MCF 10A (cell line): ENCODE measurements at regions not wholly inside any gene's neighbourhood (a gene's known extent, or its start where the extent isn't known, plus 50 kb on each side); places are given as distances from the start of the nearest gene placed in this dataset.

Experiments used
- BruUV-seq: library from RNA; stranded (reverse); fragments of 400-500 nt; replicated peaks from 2 replicates; lab custom pipeline; 2021; lab: Mats Ljungman, UMichigan
- CTCF ChIA-PET: fragments of 300-600 bp; sonication (Branson Sonifier 250); formaldehyde crosslinking; extraction: SDS; loops from one replicate; lab custom pipeline; 2021; ENCODE audit warnings: antibody characterized with exemption, inconsistent platforms; lab: Yijun Ruan, JAX
- POLR2A ChIA-PET: fragments of 300-600, 350-650 bp; sonication (Branson Sonifier 250); formaldehyde crosslinking; extraction: SDS; loops from one replicate; lab custom pipeline; 2020; ENCODE audit warnings: antibody characterized with exemption, inconsistent platforms; lab: Yijun Ruan, JAX
- DNase-seq: peaks from one replicate; pipeline ENCODE4 v3.0.0-alpha.2; 2018; ENCODE audit not compliant: unreplicated experiment
- H3K27ac Mint-ChIP-seq: one replicate; pipeline ENCODE4 v1.8.0; 2022; ENCODE audit warnings: mild to moderate bottlenecking, low read depth, mixed read lengths; ENCODE audit not compliant: unreplicated experiment
- H3K27me3 Mint-ChIP-seq: one replicate; pipeline ENCODE4 v1.8.0; 2022; ENCODE audit warnings: mixed read lengths; ENCODE audit not compliant: insufficient read depth, unreplicated experiment
- H3K36me3 Mint-ChIP-seq: one replicate; pipeline ENCODE4 v1.8.0; 2022; ENCODE audit warnings: mild to moderate bottlenecking, moderate library complexity, mixed read lengths; ENCODE audit not compliant: insufficient read depth, unreplicated experiment
- H3K4me1 Mint-ChIP-seq: one replicate; pipeline ENCODE4 v1.8.0; 2022; ENCODE audit warnings: mixed read lengths; ENCODE audit not compliant: insufficient read depth, unreplicated experiment
- H3K4me3 Mint-ChIP-seq: one replicate; pipeline ENCODE4 v1.8.0; 2022; ENCODE audit warnings: mild to moderate bottlenecking, moderate library complexity, mixed read lengths; ENCODE audit not compliant: unreplicated experiment
- H3K9me3 Mint-ChIP-seq: one replicate; pipeline ENCODE4 v1.8.0; 2022; ENCODE audit warnings: mixed read lengths; ENCODE audit not compliant: unreplicated experiment
- intact Hi-C: fragments of 100-400 bp; cut with micrococcal nuclease; formaldehyde crosslinking; loops from 2 replicates; pipeline ENCODE4 v1.14.1; 2022
- TF ChIP-seq, protein P1 (sequence below): fragments of 200-600 bp; IDR thresholded peaks from one replicate; pipeline ENCODE4 v1.8.0; 2022; ENCODE audit warnings: antibody characterized with exemption, mild to moderate bottlenecking; ENCODE audit not compliant: unreplicated experiment

DNA sequence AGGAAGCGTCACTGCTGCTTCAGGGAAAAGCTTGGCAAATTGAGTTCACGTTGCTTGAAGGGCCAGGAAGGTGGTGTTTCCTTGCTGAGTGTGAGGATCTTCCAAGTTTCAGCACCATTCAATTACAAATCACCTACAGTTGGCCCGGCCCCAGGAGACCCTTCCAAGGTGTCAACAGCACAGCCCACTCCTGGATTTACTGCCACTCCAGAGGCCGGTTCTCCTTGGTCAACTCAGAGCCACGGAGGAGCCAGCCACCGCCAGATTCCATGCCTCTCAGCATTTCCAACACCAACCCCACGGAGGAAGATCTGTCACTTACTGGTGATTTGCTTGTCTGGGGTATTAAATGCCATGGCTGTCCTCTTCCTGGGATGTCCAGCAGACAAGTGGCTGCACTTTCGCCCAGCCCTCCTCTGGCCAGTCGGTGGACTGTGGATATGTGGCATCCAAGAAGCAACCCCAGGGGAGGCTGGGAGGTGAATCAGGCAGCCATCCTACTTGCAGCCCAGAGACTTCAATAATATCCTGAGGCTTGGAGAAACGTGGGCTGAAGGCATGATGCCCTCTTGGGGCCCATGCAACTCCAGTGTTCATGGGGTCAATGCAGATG, 74.1 kb upstream of the SHANK2 start:
- Mint-ChIP-seq H3K27me3 (no peaks in the 10 kb centered on the region), H3K4me3 (no peak overlapping the region), H3K27ac (no peak overlapping the region), H3K9me3 (peaks cover 23% of the 10 kb centered on the region), H3K36me3 (no peaks in the 10 kb centered on the region), H3K4me1 (no peaks in the 10 kb centered on the region)
- intact Hi-C loops: no loop called here
- TF ChIP-seq, protein P1, sequence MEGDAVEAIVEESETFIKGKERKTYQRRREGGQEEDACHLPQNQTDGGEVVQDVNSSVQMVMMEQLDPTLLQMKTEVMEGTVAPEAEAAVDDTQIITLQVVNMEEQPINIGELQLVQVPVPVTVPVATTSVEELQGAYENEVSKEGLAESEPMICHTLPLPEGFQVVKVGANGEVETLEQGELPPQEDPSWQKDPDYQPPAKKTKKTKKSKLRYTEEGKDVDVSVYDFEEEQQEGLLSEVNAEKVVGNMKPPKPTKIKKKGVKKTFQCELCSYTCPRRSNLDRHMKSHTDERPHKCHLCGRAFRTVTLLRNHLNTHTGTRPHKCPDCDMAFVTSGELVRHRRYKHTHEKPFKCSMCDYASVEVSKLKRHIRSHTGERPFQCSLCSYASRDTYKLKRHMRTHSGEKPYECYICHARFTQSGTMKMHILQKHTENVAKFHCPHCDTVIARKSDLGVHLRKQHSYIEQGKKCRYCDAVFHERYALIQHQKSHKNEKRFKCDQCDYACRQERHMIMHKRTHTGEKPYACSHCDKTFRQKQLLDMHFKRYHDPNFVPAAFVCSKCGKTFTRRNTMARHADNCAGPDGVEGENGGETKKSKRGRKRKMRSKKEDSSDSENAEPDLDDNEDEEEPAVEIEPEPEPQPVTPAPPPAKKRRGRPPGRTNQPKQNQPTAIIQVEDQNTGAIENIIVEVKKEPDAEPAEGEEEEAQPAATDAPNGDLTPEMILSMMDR: no peak
- ChIA-PET CTCF (interaction anchor here (0.7 kb wide), 1 partner anchor 90 kb away, joined by 3 read pairs; no protein-coding TSS in a partner anchor), POLR2A (no interaction called here)
- no TSS peak for BruUV-seq
- no peak for DNase-seq

DNA sequence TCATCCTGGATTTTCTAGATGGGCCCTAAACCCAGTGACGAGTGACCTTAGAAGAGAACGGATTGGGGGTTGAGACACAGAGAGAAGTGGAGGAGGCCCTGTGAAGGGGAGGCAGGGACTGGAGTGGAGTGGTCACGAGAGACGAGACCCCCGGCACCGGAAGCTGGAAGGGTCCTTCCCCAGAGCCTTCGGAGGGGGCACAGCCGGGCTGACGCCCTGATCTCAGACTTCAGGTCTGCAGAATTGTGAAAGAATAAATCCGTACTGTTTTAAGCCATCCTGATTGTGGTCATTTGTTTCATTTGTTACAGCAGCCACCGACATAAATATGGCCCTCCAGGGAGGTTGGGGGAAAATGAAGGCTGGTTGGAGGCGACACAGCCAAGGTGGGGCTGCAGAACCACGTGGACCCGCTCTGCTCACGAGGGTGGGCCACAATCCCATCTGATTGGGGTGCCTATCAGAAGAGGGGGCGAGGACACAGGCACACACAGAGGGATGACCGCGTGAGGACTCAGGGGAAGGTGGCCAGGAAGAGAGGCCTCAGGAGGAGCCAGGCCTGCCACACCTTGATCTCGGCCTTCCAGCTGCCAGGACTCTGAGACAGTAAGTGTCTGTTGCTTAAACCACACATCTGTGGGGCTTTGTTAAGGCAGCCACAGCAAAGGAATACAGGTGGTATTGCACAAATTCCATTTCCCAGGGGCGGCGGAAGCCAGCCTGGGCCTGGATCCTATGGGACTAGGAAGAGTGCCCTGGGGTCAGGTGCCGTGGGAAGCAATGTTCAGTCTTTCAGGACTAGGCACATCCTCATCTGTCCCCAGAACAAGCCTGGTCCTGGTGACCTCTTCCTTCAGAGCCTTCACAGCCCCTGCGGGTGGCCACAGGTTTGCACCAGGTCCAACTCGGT, 73.3 kb upstream of the SHANK2 start:
- Mint-ChIP-seq H3K4me3 (no peak overlapping the region), H3K36me3 (no peaks in the 10 kb centered on the region), H3K4me1 (no peaks in the 10 kb centered on the region), H3K27ac (no peak overlapping the region), H3K27me3 (no peaks in the 10 kb centered on the region), H3K9me3 (peaks cover 23% of the 10 kb centered on the region)
- no peak for DNase-seq
- BruUV-seq: no TSS peak
- POLR2A ChIA-PET: no interaction called here
- TF ChIP-seq, protein P1: no peak
- intact Hi-C loops: no loop called here
- CTCF ChIA-PET: interaction anchor here (0.7 kb wide), 2 partner anchors 91 to 723 kb away, joined by 3 read pairs; no protein-coding TSS in a partner anchor

DNA sequence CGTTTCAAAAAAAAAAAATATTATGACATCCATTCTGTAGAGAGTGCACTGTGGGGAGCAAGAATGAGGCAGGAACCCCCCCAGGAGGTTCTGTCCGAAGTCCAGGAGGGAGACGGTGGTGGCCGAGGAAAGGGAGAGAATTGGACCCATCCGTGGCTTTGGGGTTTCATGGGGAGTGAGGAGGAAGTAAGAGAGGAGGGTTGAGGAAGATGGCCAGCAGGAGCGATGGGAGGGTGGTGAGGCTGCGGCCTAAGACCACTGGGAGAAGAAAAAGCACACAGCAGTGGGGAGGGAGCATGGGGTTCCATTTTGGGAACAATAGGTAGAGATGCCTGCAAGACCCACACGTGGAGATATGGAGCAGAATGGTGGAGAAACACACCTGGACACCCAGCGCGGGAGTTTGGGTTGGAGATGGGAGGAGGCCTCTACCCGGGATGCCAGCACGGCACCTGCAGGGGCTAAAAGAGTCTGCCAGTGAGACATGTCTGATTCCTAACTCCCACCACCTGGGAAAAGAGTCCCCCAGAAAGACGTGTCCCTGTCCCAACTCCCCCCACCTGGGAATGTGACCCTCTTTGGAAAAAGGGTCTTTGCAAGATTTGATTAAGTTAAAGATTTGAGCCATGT, 72.5 kb upstream of the SHANK2 start:
- Mint-ChIP-seq H3K9me3 (peaks cover 23% of the 10 kb centered on the region), H3K27me3 (no peaks in the 10 kb centered on the region), H3K4me3 (no peak overlapping the region), H3K36me3 (no peaks in the 10 kb centered on the region), H3K27ac (no peak overlapping the region), H3K4me1 (no peaks in the 10 kb centered on the region)
- TF ChIP-seq, protein P1: no peak
- CTCF ChIA-PET: interaction anchor here (0.7 kb wide), 1 partner anchor 722 kb away, joined by 3 read pairs; no protein-coding TSS in a partner anchor
- POLR2A ChIA-PET: no interaction called here
- DNase-seq: no peak
- intact Hi-C loops: no loop called here
- no TSS peak for BruUV-seq
